CD4-positive, alpha-beta T cell (primary cell): ENCODE measurements at regions not wholly inside any gene's neighbourhood (a gene's known extent, or its start where the extent isn't known, plus 50 kb on each side); places are given as distances from the start of the nearest gene placed in this dataset.

Source experiments
- ATAC-seq: fragments of 200-7000 bp; cut with Tn5 transposase; one replicate; pipeline ENCODE4 v1.10.0; 2022; ENCODE audit warnings: mild to moderate bottlenecking; ENCODE audit not compliant: poor library complexity
- CTCF ChIA-PET: fragments of 350-600 bp; sonication (Branson Sonifier 250); formaldehyde crosslinking; loops from one replicate; lab custom pipeline; 2021; ENCODE audit warnings: antibody characterized with exemption, inconsistent platforms; lab: Charles Lee
- POLR2A ChIA-PET: fragments of 350-600 bp; sonication (Branson Sonifier 250); formaldehyde crosslinking; loops from one replicate; lab custom pipeline; 2021; ENCODE audit warnings: antibody characterized with exemption, inconsistent platforms; lab: Charles Lee
- DNase-seq, 14 experiments: peaks; one replicate each; pipeline ENCODE4 v3.0.0-alpha.2; 2013 to 2020; ENCODE audit warnings: mixed read lengths in 2 of 14
- H3K27ac ChIP-seq, 2 donors: one replicate each; pipeline versions ENCODE4 v1.5.1 to v1.7.0; 2013; ENCODE audit warnings: low read length in 2 of 2, low read depth in 1 of 2, mild to moderate bottlenecking in 1 of 2
- H3K27me3 ChIP-seq, 2 experiments: 1 replicate in 1 of 2; 2 replicates in 1 of 2; pipeline versions ENCODE4 v1.6.1 to v1.7.0; 2013; ENCODE audit warnings: low read length in 2 of 2, control low read depth in 1 of 2, mild to moderate bottlenecking in 1 of 2, moderate library complexity in 1 of 2; ENCODE audit not compliant: insufficient read depth in 2 of 2, control insufficient read depth in 1 of 2
- H3K36me3 ChIP-seq: one replicate; pipeline ENCODE4 v1.6.1; 2013; ENCODE audit warnings: low read length, control low read depth; ENCODE audit not compliant: insufficient read depth
- H3K4me1 ChIP-seq: one replicate; pipeline ENCODE4 v1.6.1; 2013; ENCODE audit warnings: low read length, control low read depth; ENCODE audit not compliant: insufficient read depth
- H3K4me3 ChIP-seq: one replicate; pipeline ENCODE4 v1.5.1; 2013; ENCODE audit warnings: mild to moderate bottlenecking, low read length, moderate library complexity
- H3K9me3 ChIP-seq, 2 experiments: 1 replicate in 1 of 2; 2 replicates in 1 of 2; pipeline versions ENCODE4 v1.6.1 to v1.7.0; 2013; ENCODE audit warnings: low read length in 2 of 2, mild to moderate bottlenecking in 2 of 2, control low read depth in 1 of 2, moderate library complexity in 1 of 2; ENCODE audit not compliant: control insufficient read depth in 1 of 2, insufficient read depth in 1 of 2
- H3K27ac Mint-ChIP-seq: one replicate; pipeline ENCODE4 v1.8.0; 2020; ENCODE audit warnings: mixed read lengths
- H3K27me3 Mint-ChIP-seq: one replicate; pipeline ENCODE4 v1.8.0; 2021; ENCODE audit warnings: mixed read lengths
- H3K36me3 Mint-ChIP-seq: one replicate; pipeline ENCODE4 v1.8.0; 2021; ENCODE audit warnings: low read depth, mixed read lengths
- H3K4me1 Mint-ChIP-seq: one replicate; pipeline ENCODE4 v1.8.0; 2021; ENCODE audit warnings: low read depth, mixed read lengths
- H3K4me3 Mint-ChIP-seq: one replicate; pipeline ENCODE4 v1.8.0; 2020; ENCODE audit warnings: mild to moderate bottlenecking, mixed read lengths
- H3K9me3 Mint-ChIP-seq: one replicate; pipeline ENCODE4 v1.8.0; 2020; ENCODE audit warnings: mixed read lengths
- intact Hi-C, 2 experiments: fragments of 100-400 bp; cut with DNase I in 1 of 2; cut with micrococcal nuclease in 1 of 2; formaldehyde crosslinking; loops; one replicate each; pipeline versions ENCODE4 v1.15.1 to v1.9.0; 2023 to 2025; cut with DNase I, micrococcal nuclease
- TF ChIP-seq, protein P1 (sequence below): fragments of 200-600 bp; IDR thresholded peaks from one replicate; pipeline ENCODE4 v1.8.0; 2022; ENCODE audit warnings: antibody characterized with exemption, mild to moderate bottlenecking

- POLR2A ChIA-PET: no interaction called here
- H3K27ac ChIP-seq: no peak overlapping the region
- Mint-ChIP-seq H3K9me3 (no peaks in the 10 kb centered on the region), H3K4me3 (no peak overlapping the region), H3K36me3 (no peaks in the 10 kb centered on the region), H3K27ac (no peak overlapping the region), H3K4me1 (no peaks in the 10 kb centered on the region), H3K27me3 (peaks cover 26% of the 10 kb centered on the region)
- no peak for ATAC-seq
- intact Hi-C loops: no loop called here
- CTCF ChIA-PET: no interaction called here
- H3K36me3 ChIP-seq: no peaks in the 10 kb centered on the region
- H3K9me3 ChIP-seq: no peaks in the 10 kb centered on the region
- H3K4me1 ChIP-seq: no peaks in the 10 kb centered on the region
- peaks cover 0 to 11% of the 10 kb centered on the region in 2 experiments for H3K27me3 ChIP-seq
- no peak for DNase-seq
- no peak overlapping the region for H3K4me3 ChIP-seq
- TF ChIP-seq, protein P1, sequence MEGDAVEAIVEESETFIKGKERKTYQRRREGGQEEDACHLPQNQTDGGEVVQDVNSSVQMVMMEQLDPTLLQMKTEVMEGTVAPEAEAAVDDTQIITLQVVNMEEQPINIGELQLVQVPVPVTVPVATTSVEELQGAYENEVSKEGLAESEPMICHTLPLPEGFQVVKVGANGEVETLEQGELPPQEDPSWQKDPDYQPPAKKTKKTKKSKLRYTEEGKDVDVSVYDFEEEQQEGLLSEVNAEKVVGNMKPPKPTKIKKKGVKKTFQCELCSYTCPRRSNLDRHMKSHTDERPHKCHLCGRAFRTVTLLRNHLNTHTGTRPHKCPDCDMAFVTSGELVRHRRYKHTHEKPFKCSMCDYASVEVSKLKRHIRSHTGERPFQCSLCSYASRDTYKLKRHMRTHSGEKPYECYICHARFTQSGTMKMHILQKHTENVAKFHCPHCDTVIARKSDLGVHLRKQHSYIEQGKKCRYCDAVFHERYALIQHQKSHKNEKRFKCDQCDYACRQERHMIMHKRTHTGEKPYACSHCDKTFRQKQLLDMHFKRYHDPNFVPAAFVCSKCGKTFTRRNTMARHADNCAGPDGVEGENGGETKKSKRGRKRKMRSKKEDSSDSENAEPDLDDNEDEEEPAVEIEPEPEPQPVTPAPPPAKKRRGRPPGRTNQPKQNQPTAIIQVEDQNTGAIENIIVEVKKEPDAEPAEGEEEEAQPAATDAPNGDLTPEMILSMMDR: no peak
These were observed 274.4 kb downstream of the CDCA7 start for GRCh38 chr2:173629076-173629475.

GRCh38 chr2:173630425-173631126 is 275.9 kb downstream of the CDCA7 start:
- Histone ChIP-seq H3K36me3 (no peaks in the 10 kb centered on the region), H3K4me1 (no peaks in the 10 kb centered on the region), H3K27ac (no peak overlapping the region), H3K27me3 (peaks cover 0 to 11% of the 10 kb centered on the region in 2 experiments), H3K9me3 (no peaks in the 10 kb centered on the region), H3K4me3 (no peak overlapping the region)
- H3K27ac Mint-ChIP-seq: no peak overlapping the region
- no peak for DNase-seq
- no peak for ATAC-seq
- POLR2A ChIA-PET: no interaction called here
- H3K9me3 Mint-ChIP-seq: no peaks in the 10 kb centered on the region
- CTCF ChIA-PET: no interaction called here
- TF ChIP-seq, protein P1: no peak
- no peak overlapping the region for H3K4me3 Mint-ChIP-seq
- peaks cover 34% of the 10 kb centered on the region for H3K27me3 Mint-ChIP-seq
- H3K36me3 Mint-ChIP-seq: no peaks in the 10 kb centered on the region
- H3K4me1 Mint-ChIP-seq: no peaks in the 10 kb centered on the region
- intact Hi-C loops: no loop called here

- H3K4me3 Mint-ChIP-seq: no peak overlapping the region
- POLR2A ChIA-PET: no interaction called here
- CTCF ChIA-PET: no interaction called here
- H3K9me3 Mint-ChIP-seq: no peaks in the 10 kb centered on the region
- H3K9me3 ChIP-seq: no peaks in the 10 kb centered on the region
- H3K4me3 ChIP-seq: no peak overlapping the region
- peaks cover 0 to 11% of the 10 kb centered on the region in 2 experiments for H3K27me3 ChIP-seq
- ATAC-seq (no peak), DNase-seq (no peak)
- H3K36me3 Mint-ChIP-seq: no peaks in the 10 kb centered on the region
- intact Hi-C loops: no loop called here
- H3K27ac Mint-ChIP-seq: no peak overlapping the region
- H3K4me1 ChIP-seq: no peaks in the 10 kb centered on the region
- no peak overlapping the region for H3K27ac ChIP-seq
- TF ChIP-seq, protein P1: no peak
- H3K27me3 Mint-ChIP-seq: peaks cover 35% of the 10 kb centered on the region
- no peaks in the 10 kb centered on the region for H3K4me1 Mint-ChIP-seq
- H3K36me3 ChIP-seq: no peaks in the 10 kb centered on the region
These were observed 276.4 kb downstream of the CDCA7 start for GRCh38 chr2:173631127-173631460.
